Stimulated activated CD4-positive, alpha-beta T cell treated with anti-CD3 and anti-CD28 coated beads, Interleukin-4, amount 100 ng/mL, for 24 hours (primary cell): ENCODE measurements at regions not wholly inside any gene's neighbourhood (a gene's known extent, or its start where the extent isn't known, plus 50 kb on each side); places are given as distances from the start of the nearest gene placed in this dataset.
"Not testable (repeated sequence)": the region's sequence is repeated elsewhere in the genome, so short reads cannot be mapped to it uniquely, and the experiment has no call there.

Experiments
- DNase-seq: peaks from one replicate; pipeline ENCODE4 v3.0.0-alpha.2; 2020

GRCh38 chr2:35787302-35788031 lies 568.1 kb upstream of the CRIM1 start:
- DNase-seq: no peak

GRCh38 chr2:35785564-35785963 lies 570.0 kb upstream of the CRIM1 start:
- DNase-seq: no peak

GRCh38 chr2:35784777-35785176 lies 570.8 kb upstream of the CRIM1 start:
- DNase-seq: no peak

GRCh38 chr2:35783723-35784122 lies 571.9 kb upstream of the CRIM1 start:
- DNase-seq: no peak

GRCh38 chr2:35741556-35741955 lies 614.0 kb upstream of the CRIM1 start:
- DNase-seq: no peak

GRCh38 chr2:35731674-35732073 lies 623.9 kb upstream of the CRIM1 start:
- no peak for DNase-seq

GRCh38 chr2:35714883-35715282 lies 640.7 kb upstream of the CRIM1 start:
- DNase-seq: no peak

- no peak for DNase-seq
Measured at GRCh38 chr2:35708411-35708923, 647.1 kb upstream of the CRIM1 start.

- no peak for DNase-seq
Measured at GRCh38 chr2:35688309-35688708, 667.3 kb upstream of the CRIM1 start.

GRCh38 chr2:35651688-35652323 lies 703.8 kb upstream of the CRIM1 start:
- DNase-seq: no peak

GRCh38 chr2:35614640-35615039 lies 740.9 kb upstream of the CRIM1 start:
- no peak for DNase-seq

GRCh38 chr2:35606394-35606793 lies 749.2 kb upstream of the CRIM1 start:
- no peak for DNase-seq

GRCh38 chr2:35598310-35598709 lies 757.3 kb upstream of the CRIM1 start:
- DNase-seq: no peak

GRCh38 chr2:35591886-35592285 lies 763.7 kb upstream of the CRIM1 start:
- DNase-seq: no peak

GRCh38 chr2:35585972-35586371 lies 769.6 kb upstream of the CRIM1 start:
- DNase-seq: no peak

GRCh38 chr2:35582637-35583036 lies 772.9 kb upstream of the CRIM1 start:
- no peak for DNase-seq

GRCh38 chr2:35580956-35581355 lies 774.6 kb upstream of the CRIM1 start:
- DNase-seq: no peak

GRCh38 chr2:35568574-35568973 lies 787.0 kb upstream of the CRIM1 start:
- not testable (repeated sequence) for DNase-seq

GRCh38 chr2:35562488-35562887 lies 793.1 kb upstream of the CRIM1 start:
- DNase-seq: no peak

- DNase-seq: no peak
Measured at GRCh38 chr2:35548171-35548570, 807.4 kb upstream of the CRIM1 start.

GRCh38 chr2:35545301-35545700 lies 810.3 kb upstream of the CRIM1 start:
- DNase-seq: no peak

GRCh38 chr2:35538796-35539195 lies 816.8 kb upstream of the CRIM1 start:
- no peak for DNase-seq

GRCh38 chr2:35530615-35531135 lies 824.9 kb upstream of the CRIM1 start:
- no peak for DNase-seq

GRCh38 chr2:35526741-35527140 lies 828.8 kb upstream of the CRIM1 start:
- DNase-seq: no peak
